ENCODE measurements at regions not wholly inside any gene's neighbourhood (a gene's known extent, or its start where the extent isn't known, plus 50 kb on each side); places are given as distances from the start of the nearest gene placed in this dataset.

DNA sequence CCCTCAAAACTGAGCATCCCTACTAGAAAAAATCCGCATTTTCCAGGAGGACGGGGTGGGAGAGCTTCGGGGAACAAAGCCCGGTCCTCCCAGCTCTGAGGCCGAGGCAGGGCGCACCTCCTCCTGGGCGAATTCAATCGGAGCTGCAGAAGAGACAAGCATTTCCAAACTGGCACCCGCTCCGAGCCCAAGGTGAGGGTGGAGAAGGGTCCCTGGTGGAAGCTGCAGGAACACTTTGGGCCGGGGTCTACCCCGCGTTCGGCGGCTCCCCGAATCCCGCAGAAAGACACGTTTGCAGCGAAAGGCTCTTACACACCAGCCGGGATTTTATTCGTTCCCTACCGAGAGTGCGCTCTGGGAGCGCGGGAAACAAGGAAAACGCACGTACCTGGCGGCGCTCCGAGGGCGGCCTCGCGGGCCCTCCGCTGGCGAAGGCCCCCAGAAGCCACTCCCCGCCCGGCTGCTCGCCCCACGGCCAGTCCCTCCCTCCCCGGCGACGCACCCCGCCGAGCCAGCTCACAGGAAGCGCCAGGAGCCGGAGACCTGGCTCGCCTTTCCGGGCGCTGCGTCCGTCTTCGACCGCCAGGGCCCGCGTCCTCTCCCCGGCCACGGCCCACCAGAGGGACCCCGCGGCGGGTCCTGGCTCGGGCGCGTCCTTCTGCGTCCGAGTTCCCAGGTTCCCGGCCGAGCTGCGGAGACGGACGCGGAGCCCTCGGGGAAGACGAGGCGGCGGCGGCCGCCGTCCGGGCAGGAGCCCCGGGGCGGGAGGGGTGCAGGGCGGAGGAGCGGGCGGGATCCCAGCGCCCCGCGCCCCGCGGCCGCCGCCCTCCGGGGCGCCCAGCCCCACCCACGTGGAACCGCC is 49.8 kb upstream of the BAHCC1 start:
- peak; percentile 21 for DNase-seq

Measured in effector CD8-positive, alpha-beta T cell (primary cell).